Bronchial epithelial cell (primary cell): ENCODE measurements at regions not wholly inside any gene's neighbourhood (a gene's known extent, or its start where the extent isn't known, plus 50 kb on each side); places are given as distances from the start of the nearest gene placed in this dataset.
"Not testable (repeated sequence)": the region's sequence is repeated elsewhere in the genome, so short reads cannot be mapped to it uniquely, and the experiment has no call there.

ENCODE experiments used
- DNase-seq: peaks from one replicate; pipeline ENCODE4 v3.0.0-alpha.2; 2010; ENCODE audit warnings: low read depth
- FAIRE-seq: peaks from 2 replicates; lab custom pipeline; 2011; peaks lifted over from hg19 to GRCh38; lab: Jason Lieb, UNC
- H3K27me3 ChIP-seq: 2 replicates; pipeline ENCODE4 v1.5.1; 2011; ENCODE audit warnings: low read length; ENCODE audit not compliant: control insufficient read depth, insufficient read depth
- H3K36me3 ChIP-seq: 2 replicates; pipeline ENCODE4 v1.5.1; 2011; ENCODE audit warnings: low read length; ENCODE audit not compliant: control insufficient read depth, insufficient read depth
- H3K4me3 ChIP-seq: 2 replicates; pipeline ENCODE4 v1.5.1; 2011; ENCODE audit warnings: mild to moderate bottlenecking, low read depth, low read length, control low read depth
- CTCF ChIP-seq: IDR thresholded peaks from 2 replicates; pipeline ENCODE4 v1.5.1; 2011; ENCODE audit warnings: mild to moderate bottlenecking, moderate library complexity, low read length, control low read depth, inconsistent platforms; ENCODE audit not compliant: insufficient read depth, severe bottlenecking

- Histone ChIP-seq H3K4me3 (no peak overlapping the region), H3K36me3 (no peaks in the 10 kb centered on the region), H3K27me3 (no peaks in the 10 kb centered on the region)
- no peak for TF ChIP-seq CTCF
- no peak for DNase-seq
- no peak for FAIRE-seq
These were observed 89.0 kb upstream of the CDC42EP3 start for GRCh38 chr2:37760471-37760870.

GRCh38 chr2:37762281-37762680 lies 90.8 kb upstream of the CDC42EP3 start:
- not testable (repeated sequence) for FAIRE-seq, H3K36me3 ChIP-seq, DNase-seq, H3K4me3 ChIP-seq, H3K27me3 ChIP-seq

DNA sequence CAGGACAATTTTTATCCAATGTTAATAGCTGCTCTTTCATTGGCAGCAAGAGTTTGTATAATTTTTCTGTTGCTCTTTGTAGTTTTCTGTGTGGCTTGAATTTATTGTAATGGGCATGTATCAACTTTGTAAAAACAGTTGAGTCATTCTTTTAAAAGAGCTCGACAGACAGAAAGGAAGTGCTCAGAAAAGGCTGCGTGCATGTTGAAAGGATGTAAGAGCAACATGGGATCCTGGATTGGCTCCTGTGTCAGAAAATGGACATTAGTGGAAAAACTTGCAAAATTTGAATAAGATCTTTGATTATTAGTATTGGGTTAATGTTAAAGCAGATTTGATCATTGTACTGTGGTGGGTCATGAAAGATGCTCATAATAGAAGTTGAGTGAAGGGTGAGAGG lies 93.3 kb upstream of the CDC42EP3 start:
- Histone ChIP-seq H3K4me3 (no peak overlapping the region), H3K27me3 (no peaks in the 10 kb centered on the region), H3K36me3 (no peaks in the 10 kb centered on the region)
- FAIRE-seq: no peak
- no peak for DNase-seq
- no peak for TF ChIP-seq CTCF

DNA sequence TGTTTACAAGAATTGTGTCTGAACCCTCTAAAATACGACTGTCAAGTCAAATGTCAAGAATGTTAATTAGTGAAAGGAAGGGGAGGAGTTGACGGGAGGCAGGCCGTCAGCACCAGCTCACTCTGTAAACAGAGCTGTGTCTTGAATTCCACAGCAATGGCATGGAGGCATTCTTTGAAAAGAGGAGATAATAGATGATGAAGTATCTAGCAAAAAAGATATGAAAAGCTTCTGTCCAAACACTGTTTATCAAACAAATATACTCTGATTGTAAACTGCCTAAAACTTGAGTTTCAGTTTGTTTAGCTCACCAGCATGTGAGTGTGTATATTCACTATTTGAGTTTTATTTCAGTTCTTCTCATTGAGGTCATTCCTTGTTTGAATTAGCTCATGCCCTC lies 94.7 kb upstream of the CDC42EP3 start:
- no peak for FAIRE-seq
- peak; percentile 20 for DNase-seq
- no peaks in the 10 kb centered on the region for H3K27me3 ChIP-seq
- H3K36me3 ChIP-seq: no peaks in the 10 kb centered on the region
- H3K4me3 ChIP-seq: no peak overlapping the region
- TF ChIP-seq CTCF: no peak

GRCh38 chr2:37767046-37767445 lies 95.6 kb upstream of the CDC42EP3 start:
- Histone ChIP-seq H3K4me3 (no peak overlapping the region), H3K27me3 (no peaks in the 10 kb centered on the region), H3K36me3 (no peaks in the 10 kb centered on the region)
- FAIRE-seq (no peak), DNase-seq (no peak)
- no peak for TF ChIP-seq CTCF

- FAIRE-seq (no peak), DNase-seq (peak; percentile 55)
- Histone ChIP-seq H3K4me3 (no peak overlapping the region), H3K36me3 (no peaks in the 10 kb centered on the region), H3K27me3 (no peaks in the 10 kb centered on the region)
- no peak for TF ChIP-seq CTCF
These were observed 96.8 kb upstream of the CDC42EP3 start for GRCh38 chr2:37767959-37768925.
